ENCODE measurements at regions not wholly inside any gene's neighbourhood (a gene's known extent, or its start where the extent isn't known, plus 50 kb on each side); places are given as distances from the start of the nearest gene placed in this dataset.
"Not testable (repeated sequence)": the region's sequence is repeated elsewhere in the genome, so short reads cannot be mapped to it uniquely, and the experiment has no call there.

DNA sequence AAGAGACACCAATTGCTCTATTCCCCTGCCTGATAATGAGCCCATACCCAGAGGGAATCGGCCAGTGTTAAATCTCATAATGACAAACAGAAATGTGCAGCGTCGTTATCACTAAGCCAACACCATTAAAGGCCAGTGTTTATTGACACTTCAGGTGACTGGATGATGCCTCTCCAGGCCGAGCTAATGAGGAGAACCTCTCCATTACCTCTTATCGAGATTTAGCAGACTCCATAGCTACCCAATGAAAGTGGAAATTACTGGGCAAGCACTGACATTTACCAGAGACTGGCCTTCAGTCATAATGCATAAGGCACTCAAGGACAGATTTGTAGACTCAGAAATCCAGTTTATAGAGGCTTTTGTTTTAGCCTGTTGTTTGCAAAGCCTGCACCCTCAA, 669.5 kb downstream of the MAFB start:
- TF ChIP-seq, protein P1, sequence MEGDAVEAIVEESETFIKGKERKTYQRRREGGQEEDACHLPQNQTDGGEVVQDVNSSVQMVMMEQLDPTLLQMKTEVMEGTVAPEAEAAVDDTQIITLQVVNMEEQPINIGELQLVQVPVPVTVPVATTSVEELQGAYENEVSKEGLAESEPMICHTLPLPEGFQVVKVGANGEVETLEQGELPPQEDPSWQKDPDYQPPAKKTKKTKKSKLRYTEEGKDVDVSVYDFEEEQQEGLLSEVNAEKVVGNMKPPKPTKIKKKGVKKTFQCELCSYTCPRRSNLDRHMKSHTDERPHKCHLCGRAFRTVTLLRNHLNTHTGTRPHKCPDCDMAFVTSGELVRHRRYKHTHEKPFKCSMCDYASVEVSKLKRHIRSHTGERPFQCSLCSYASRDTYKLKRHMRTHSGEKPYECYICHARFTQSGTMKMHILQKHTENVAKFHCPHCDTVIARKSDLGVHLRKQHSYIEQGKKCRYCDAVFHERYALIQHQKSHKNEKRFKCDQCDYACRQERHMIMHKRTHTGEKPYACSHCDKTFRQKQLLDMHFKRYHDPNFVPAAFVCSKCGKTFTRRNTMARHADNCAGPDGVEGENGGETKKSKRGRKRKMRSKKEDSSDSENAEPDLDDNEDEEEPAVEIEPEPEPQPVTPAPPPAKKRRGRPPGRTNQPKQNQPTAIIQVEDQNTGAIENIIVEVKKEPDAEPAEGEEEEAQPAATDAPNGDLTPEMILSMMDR (IDR thresholded peaks at IDR 0.05): no peak
- DNase-seq (ENCODE audit: low spot score) (no peak), ATAC-seq (ENCODE audit: low FRiP score) (no peak)

DNA sequence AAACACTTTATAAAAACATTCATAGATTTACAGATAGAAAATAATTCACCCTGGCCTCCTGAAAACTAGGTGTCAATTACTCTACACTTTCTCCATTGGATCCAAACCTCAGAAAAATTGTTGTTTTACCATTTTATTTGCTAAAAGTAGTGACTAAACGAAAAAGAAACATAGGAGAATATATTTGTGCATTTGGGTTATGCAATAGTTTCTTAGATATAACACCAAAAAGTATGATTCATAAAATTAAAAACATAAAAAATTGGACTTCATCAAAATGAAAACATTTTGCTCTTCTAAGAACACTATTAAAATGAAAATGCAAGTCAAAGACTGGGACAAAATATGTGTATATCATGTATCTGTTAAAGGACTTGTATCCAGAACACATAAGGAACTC, 671.3 kb downstream of the MAFB start:
- TF ChIP-seq, protein P1 (IDR thresholded peaks at IDR 0.05): no peak
- no peak for ATAC-seq (ENCODE audit: low FRiP score)

DNA sequence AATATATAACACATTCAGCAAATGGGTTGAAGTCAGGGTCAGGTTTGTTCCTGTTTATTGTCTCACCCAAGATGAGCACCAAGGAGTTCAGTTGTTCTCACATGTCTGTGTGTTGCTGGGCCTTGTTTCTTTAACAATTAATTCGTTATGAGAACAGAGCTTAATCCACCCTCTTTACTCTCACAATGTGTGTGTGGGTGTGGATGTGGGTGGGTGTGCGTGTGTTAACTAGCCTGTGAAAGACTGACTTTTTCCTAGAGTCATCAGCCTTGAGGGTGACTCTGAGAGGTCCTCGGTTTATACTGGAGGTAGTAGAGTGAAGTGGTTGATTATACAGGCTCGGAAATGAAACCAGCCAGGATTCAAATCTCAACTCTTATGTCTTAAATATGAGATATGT, 672.1 kb downstream of the MAFB start:
- TF ChIP-seq, protein P1 (IDR thresholded peaks at IDR 0.05): no peak
- DNase-seq (ENCODE audit: low spot score): no peak
- no peak for ATAC-seq (ENCODE audit: low FRiP score)

More for the DNA sequence above, 671.3 kb downstream of the MAFB start:
- DNase-seq (ENCODE audit: low spot score): no peak

DNA sequence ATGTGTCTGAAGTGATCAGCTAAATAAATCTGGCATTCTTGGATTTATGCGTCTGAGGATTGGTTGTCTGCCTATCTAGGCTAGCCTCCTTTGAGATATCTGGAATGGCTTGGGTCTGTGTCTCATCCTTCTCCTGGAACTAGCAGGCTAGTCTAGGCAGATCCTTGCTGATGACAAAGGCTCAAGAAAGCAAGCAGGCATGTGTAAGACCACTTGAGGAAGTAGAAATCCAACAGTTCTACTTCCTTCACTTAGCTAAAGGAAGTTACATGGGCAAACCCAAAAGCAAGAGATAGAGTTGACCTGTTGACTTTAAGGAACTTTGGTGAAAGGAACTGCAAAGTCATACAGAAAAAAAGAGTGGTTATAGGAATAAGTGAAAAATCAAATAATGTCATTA, 672.6 kb downstream of the MAFB start:
- TF ChIP-seq, protein P1 (IDR thresholded peaks at IDR 0.05): no peak
- ATAC-seq (ENCODE audit: low FRiP score) (no peak), DNase-seq (ENCODE audit: low spot score) (no peak)

DNA sequence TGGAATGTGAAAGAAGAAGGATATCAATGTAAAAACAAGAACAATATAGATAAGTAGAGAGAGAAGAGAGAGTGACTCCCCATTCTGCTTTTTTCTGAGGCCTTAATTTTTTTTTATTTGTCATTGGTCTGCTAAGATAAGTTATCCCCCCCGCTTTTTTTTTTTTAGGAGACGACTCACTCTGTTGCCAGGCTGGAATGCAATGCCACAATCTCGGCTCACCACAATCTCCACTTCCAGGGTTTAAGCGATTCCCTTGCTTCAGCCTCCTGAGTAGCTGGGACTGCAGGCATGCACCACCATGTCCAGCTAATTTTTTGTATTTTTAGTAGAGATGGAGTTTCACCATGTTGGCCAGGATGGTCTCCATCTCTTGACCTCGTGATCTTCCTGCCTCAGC, 677.0 kb downstream of the MAFB start:
- DNase-seq (ENCODE audit: low spot score); ATAC-seq (ENCODE audit: low FRiP score): not testable (repeated sequence)

DNA sequence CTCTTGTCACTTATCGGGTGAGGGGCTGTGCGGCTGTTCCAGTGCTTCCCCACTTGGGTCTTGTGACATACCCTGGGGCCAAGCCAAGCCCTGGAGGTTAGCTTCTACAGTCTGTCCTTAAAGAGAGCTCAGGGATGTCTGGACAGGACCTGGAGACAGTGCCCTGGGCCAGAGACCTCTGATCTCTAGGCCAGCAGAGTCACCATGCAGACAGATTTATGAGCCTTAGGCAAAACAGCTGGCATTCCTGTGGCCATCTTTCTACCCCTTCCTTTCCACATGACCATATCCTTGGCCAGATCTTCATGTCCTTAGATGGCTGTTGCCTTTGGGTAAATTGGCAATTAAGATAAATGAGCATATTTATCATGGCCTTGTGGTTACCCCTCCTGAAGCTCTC, 678.6 kb downstream of the MAFB start:
- no peak for DNase-seq (ENCODE audit: low spot score)
- TF ChIP-seq, protein P1 (IDR thresholded peaks at IDR 0.05): no peak
- no peak for ATAC-seq (ENCODE audit: low FRiP score)

DNA sequence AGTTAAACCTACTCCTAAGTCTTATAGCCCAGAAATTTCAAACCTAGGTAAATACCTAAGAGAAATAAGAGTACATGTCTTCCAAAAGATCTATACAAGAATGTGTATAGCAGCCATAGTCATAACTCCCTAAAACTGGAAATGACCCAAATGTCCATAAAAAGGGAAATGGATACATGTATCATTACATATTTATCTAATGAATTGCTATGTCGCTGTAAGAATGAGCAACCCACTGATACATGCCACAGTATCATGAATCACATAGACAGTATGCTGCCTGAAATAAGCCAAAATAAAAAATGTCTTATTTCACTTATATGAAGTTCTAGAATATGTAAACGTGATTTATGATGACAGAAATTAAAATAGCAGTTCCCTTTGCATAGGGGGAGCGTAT, 679.5 kb downstream of the MAFB start:
- no peak for DNase-seq (ENCODE audit: low spot score)
- no peak for ATAC-seq (ENCODE audit: low FRiP score)
- TF ChIP-seq, protein P1 (IDR thresholded peaks at IDR 0.05): no peak

DNA sequence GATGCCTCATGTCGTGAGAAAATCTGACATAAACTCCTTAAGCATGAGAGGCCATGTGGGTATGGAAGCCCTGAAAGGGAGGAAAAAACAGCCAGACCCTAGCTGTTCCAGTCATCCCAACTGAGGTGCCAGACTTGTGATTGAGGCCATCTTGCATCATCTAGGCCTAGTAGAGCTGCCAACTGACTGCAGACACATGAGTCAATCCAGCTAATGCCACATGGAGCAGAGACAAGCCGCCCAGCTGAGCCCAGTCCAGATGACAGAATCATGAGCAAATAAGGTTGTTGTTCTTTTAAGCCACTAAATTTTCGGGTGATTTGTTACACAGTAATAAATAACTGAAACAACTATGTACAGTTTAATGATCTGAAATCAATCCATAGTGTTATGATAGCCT, 680.9 kb downstream of the MAFB start:
- DNase-seq (ENCODE audit: low spot score): no peak
- TF ChIP-seq, protein P1 (IDR thresholded peaks at IDR 0.05): no peak
- no peak for ATAC-seq (ENCODE audit: low FRiP score)

Measured in omental fat pad (tissue), 3 donors.